GM23338 (cell line): ENCODE measurements at regions not wholly inside any gene's neighbourhood (a gene's known extent, or its start where the extent isn't known, plus 50 kb on each side); places are given as distances from the start of the nearest gene placed in this dataset.

Source experiments
- CREB1 ChIP-seq: fragments of 250-450 bp; sonication (Bioruptor Pico); IDR thresholded peaks from 2 replicates; pipeline ENCODE4 v1.5.0; 2020; ENCODE audit warnings: low read depth, mild to moderate bottlenecking, moderate library complexity
- CTCF ChIP-seq, 2 experiments: fragments of 200-600 bp in 1 of 2; sonication (generic) in 1 of 2; conservative IDR thresholded peaks; 2 replicates each; pipeline versions ENCODE4 v1.5.1 to v1.6.1; 2016 to 2017; ENCODE audit warnings: antibody characterized with exemption in 2 of 2, low read depth in 2 of 2, mild to moderate bottlenecking in 2 of 2, moderate library complexity in 1 of 2
- ETS1 ChIP-seq: IDR thresholded peaks from 2 replicates; pipeline ENCODE4 v1.6.1; 2016; ENCODE audit warnings: antibody characterized with exemption
- EZH2 ChIP-seq: fragments of 200-600 bp; sonication (generic); IDR thresholded peaks from one replicate; pipeline ENCODE4 v1.8.0; 2017; ENCODE audit warnings: antibody characterized with exemption, mild to moderate bottlenecking, low read depth; ENCODE audit not compliant: unreplicated experiment
- EZH2phosphoT487 ChIP-seq: fragments of 200-600 bp; sonication (generic); IDR thresholded peaks from one replicate; pipeline ENCODE4 v1.8.1; 2018; ENCODE audit warnings: antibody characterized with exemption; ENCODE audit not compliant: unreplicated experiment
- JUNB ChIP-seq: IDR thresholded peaks from one replicate; pipeline ENCODE4 v1.6.1; 2016; ENCODE audit warnings: antibody characterized with exemption; ENCODE audit not compliant: unreplicated experiment
- NANOG ChIP-seq: IDR thresholded peaks from 2 replicates; pipeline ENCODE4 v1.6.1; 2016; ENCODE audit warnings: antibody characterized with exemption, borderline replicate concordance
- POLR2AphosphoS5 ChIP-seq: IDR thresholded peaks from 2 replicates; pipeline ENCODE4 v1.6.1; 2016; ENCODE audit warnings: antibody characterized with exemption, low read depth
- REST ChIP-seq: IDR thresholded peaks from one replicate; pipeline ENCODE4 v1.6.1; 2018; ENCODE audit warnings: antibody characterized with exemption; ENCODE audit not compliant: unreplicated experiment
- STAT1 ChIP-seq: IDR thresholded peaks from one replicate; pipeline ENCODE4 v1.6.1; 2016; ENCODE audit warnings: antibody characterized with exemption; ENCODE audit not compliant: unreplicated experiment
- ZNF331 ChIP-seq: fragments of 250-450 bp; sonication (Bioruptor Pico); IDR thresholded peaks from 2 replicates; pipeline ENCODE4 v1.5.0; 2020; ENCODE audit warnings: low read depth, mild to moderate bottlenecking, moderate library complexity
- ZNF462 ChIP-seq: fragments of 250-450 bp; sonication (Bioruptor Pico); IDR thresholded peaks from 2 replicates; pipeline ENCODE4 v1.5.0; 2020; ENCODE audit warnings: mild to moderate bottlenecking, moderate library complexity

GRCh38 chr1:200292699-200293098 is 117.1 kb downstream of the ZNF281 start:
- TF ChIP-seq CTCF (conservative IDR thresholded peaks at IDR 0.05; ENCODE audit: low read depth in 2 of 2): no peak
- TF ChIP-seq EZH2: no peak
- no peak for TF ChIP-seq REST
- no peak for TF ChIP-seq CREB1
- no peak for TF ChIP-seq JUNB
- no peak for TF ChIP-seq POLR2AphosphoS5
- TF ChIP-seq ZNF331: no peak
- no peak for TF ChIP-seq EZH2phosphoT487
- TF ChIP-seq ZNF462: no peak
- TF ChIP-seq ETS1: no peak
- TF ChIP-seq NANOG: no peak
- TF ChIP-seq STAT1: no peak
